GM19023 (cell line): ENCODE measurements at regions not wholly inside any gene's neighbourhood (a gene's known extent, or its start where the extent isn't known, plus 50 kb on each side); places are given as distances from the start of the nearest gene placed in this dataset.
A peak's percentile ranks its signal among the peaks of the same experiment; 100 is the strongest.

Source experiments
- ATAC-seq: cut with Tn5 transposase; IDR thresholded peaks from one replicate; pipeline ENCODE4 v1.9.1; 2021; ENCODE audit warnings: mild to moderate bottlenecking, moderate library complexity; ENCODE audit not compliant: unreplicated experiment

- ATAC-seq, result no peak
These were observed 312.3 kb downstream of the PRL start for GRCh38 chr6:21984561-21984960.

- ATAC-seq, result no peak
These were observed 310.9 kb downstream of the PRL start for GRCh38 chr6:21985904-21986303.

- ATAC-seq, result no peak
These were observed 310.1 kb downstream of the PRL start for GRCh38 chr6:21986703-21987102.

GRCh38 chr6:21987501-21987957 lies 309.3 kb downstream of the PRL start:
- ATAC-seq, result peak; percentile 87

GRCh38 chr6:21990577-21990976 lies 306.3 kb downstream of the PRL start:
- no peak for ATAC-seq

GRCh38 chr6:21992178-21992967 lies 304.5 kb downstream of the PRL start:
- no peak for ATAC-seq

DNA sequence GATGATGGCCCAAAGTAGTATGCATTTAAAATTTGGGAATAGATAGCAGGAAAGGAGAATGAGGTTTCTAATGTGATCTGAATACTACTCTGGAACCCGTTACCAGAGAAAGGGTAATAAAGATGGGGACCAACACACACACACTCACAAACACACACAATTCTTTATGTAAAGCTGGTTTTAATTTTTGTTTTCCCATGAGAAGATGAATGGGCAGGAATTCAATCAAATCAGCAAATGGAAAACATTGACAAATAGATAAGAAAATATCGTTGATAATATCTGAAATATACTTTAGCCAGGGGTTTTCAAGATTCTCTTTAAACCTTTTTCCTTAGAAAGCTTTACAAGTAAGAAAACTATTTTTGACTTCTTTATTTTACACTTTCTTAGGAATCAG lies 303.0 kb downstream of the PRL start:
- ATAC-seq, result no peak

- ATAC-seq, result no peak
These were observed 302.0 kb downstream of the PRL start for GRCh38 chr6:21994821-21995220.

- no peak for ATAC-seq
These were observed 301.5 kb downstream of the PRL start for GRCh38 chr6:21995318-21995717.

DNA sequence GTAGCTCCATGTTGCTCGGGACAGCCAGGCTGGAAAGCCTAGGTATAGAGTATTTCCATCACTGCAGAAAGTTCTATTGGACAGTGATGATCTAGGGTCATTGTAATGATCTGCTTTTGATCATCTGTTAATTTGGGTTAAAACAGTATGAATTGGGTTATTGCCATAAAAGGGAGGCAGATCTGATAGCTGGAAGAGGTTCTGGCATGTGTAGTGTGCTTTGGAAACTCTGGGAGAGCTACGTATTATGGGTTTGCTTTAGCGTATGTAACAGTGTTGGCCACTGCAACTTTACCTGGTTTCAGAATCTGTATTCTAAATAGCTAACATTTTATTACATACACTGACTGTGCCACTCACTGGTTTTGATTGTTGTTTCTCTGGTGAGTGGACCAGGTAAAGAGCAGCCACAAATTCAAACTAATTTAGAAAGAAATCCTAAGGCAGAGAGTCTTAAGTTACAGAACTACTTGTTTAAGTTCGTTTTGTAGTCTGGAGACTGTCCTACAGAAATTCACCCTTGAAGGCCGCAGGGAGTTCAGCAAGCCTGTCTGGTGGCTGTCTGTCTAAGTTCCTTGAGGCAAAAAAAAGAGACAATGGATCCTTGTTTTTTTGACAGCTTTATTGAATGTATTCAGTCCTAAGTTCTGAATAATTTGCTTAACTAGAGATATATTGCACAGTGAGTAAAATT lies 300.3 kb downstream of the PRL start:
- no peak for ATAC-seq

GRCh38 chr6:21997119-21998037 lies 299.5 kb downstream of the PRL start:
- no peak for ATAC-seq

DNA sequence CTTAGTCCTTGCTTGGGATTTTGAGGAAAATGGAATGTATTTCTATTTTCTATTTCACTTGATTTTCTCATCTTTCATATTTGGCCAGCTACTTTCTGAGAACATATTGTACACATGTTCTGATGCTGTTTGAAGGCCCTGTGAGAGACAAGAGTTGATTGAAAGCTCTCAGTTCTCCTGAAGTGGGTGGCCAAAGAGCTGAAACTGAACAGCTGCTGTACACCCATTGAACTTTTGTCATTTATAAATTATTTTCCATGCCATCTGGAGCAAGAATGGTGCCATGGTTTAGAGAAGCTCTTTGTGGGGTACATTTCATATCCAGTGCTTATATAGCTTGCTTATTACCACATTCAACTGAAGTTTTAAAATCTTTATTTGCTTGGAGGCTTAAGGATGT lies 298.3 kb downstream of the PRL start:
- no peak for ATAC-seq

DNA sequence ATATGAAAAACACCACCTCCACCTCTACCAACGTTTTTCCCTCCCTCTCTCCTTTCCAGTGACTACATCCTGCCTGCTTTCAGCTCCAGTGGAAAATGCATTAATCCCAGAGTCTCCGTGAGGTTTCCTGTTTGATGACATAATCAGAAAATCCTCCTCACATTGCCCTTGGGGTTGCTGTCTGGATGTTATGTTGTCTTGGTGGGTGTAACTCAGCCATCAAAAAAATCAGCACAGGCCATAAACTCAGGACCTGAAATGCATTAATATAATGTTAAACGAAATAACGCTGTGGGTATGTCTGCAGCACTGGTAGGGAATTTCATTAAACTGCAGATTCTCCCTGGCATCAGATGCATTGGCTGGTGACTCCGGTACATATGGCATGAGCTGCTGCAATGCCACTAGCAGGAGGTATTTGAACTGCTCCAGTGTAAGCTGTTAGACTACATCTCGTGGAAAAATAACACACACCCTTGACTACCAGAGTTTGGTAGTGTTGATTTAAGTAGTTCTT lies 297.8 kb downstream of the PRL start:
- ATAC-seq, result no peak

DNA sequence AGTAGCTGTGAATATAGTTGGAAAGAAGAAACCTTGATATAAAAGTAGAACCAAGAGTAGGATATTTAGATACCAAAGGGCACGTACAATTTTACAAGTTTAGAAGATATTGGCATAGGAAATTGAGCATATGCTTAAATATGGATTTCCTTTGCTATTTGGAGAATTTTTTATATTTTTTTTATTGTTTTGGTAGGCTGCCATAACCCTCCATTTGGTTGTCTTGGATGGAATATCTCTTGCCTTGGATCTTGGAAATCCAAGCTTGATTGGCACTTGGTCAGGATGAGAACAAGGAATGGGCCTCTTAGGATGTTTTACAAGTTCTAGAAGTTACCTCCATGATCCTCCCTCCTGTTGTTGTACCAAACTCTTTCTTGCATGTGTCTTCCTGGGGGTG lies 297.1 kb downstream of the PRL start:
- ATAC-seq, result no peak

DNA sequence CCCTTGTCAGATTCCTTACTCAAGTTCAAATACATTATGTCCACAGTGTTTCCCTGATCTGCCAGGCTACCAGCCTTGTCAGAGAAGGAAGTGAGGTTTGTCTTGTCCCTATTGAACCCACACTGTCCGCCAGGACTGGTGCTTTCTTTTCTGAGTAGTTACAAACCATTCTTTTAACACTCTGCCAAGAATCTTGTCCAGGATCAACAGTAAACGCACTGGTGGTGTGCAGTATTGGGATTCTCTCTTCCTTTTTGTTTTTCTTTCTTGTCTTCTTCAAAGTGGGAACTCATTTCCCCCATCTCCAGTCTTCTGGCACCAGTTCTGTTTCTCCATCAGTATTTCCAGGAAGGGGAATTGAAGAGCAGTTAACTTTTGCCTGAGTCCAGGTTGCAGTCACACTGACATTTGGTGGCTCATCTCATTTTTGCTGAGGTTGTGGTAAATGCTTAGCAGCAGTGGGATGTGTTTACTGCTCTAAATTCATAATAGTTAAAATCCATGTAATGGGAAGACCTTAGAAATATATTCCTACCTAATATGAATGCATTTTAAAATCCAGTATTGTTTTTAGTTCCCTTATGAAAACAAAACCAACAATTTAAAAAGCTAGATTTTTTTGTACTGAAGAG lies 295.3 kb downstream of the PRL start:
- no peak for ATAC-seq

DNA sequence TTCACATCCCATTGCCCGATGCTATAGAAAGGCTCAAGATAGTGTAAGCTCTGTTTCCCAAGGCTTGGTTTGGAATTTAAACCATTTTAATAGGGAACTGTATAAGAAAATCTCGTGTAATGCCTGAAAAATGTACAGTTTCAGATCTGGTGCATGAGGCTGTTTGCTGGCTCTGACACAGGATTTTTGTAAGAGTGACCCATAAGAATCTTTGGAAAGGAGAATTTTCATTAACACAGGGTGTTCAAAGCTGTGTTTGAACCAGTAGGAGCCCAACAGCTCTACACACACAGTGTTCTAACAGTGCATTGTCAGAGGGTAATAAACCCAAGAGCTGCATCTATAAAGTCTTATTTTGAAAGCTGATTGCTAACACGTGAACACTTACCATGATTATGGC lies 293.5 kb downstream of the PRL start:
- ATAC-seq, result no peak

GRCh38 chr6:22006795-22007194 lies 290.0 kb downstream of the PRL start:
- ATAC-seq, result no peak

DNA sequence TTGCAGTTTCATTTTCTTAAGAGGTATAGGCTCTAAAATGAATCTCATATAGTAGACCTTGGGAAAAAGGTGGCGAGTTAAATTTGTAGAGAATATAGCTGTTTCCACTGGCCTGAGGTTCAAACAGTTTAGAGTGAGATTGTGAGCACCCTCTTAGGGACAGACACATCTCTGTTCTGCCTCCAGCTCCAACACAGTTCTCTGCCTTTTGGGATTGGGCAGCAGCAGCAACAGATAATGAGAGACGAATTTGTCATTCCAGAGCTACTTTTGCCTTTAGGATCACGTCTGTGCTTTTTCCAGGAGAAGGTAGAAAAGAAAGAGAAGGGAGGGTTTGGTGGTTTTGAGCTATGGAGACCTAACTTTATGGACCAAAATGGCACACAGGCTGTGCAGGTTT lies 289.4 kb downstream of the PRL start:
- no peak for ATAC-seq

- ATAC-seq, result no peak
These were observed 288.5 kb downstream of the PRL start for GRCh38 chr6:22008248-22008836.

- no peak for ATAC-seq
These were observed 286.7 kb downstream of the PRL start for GRCh38 chr6:22010102-22010501.
